ENCODE measurements at regions not wholly inside any gene's neighbourhood (a gene's known extent, or its start where the extent isn't known, plus 50 kb on each side); places are given as distances from the start of the nearest gene placed in this dataset.

DNA sequence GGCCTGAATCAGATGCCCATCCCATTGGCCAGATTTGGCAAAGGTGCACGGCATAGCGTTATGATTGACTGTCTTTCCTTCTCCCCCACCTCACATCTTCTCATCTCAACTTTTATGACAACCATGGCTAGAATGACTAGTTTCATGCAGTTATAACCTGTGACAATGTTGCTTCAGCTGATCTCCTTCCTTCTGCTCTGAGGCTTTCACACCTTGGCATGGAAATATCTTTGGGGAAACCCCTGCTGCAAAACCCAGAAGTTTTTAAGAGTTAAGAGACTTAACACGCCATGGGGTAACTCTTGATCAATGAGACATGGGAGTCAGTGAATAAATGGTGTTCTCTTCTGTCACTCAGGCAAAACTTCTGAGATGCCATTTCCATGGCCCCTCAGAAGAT, 290.7 kb upstream of the MDFIC2 start:
- TF ChIP-seq TAF1 (IDR thresholded peaks at IDR 0.05; ENCODE audit: borderline replicate concordance, low read depth, low read length) (no peak), POLR2A (IDR thresholded peaks at IDR 0.05; ENCODE audit: low read depth, low read length) (no peak)
